K562 (cell line): ENCODE measurements at regions not wholly inside any gene's neighbourhood (a gene's known extent, or its start where the extent isn't known, plus 50 kb on each side); places are given as distances from the start of the nearest gene placed in this dataset.

Source experiments
- ATAC-seq: fragments of 200-7000 bp; cut with Tn5 transposase; 3 replicates; pipeline ENCODE4 v1.9.1; 2020; ENCODE audit warnings: moderate library complexity
- BruUV-seq: library from RNA; stranded (reverse); fragments of 400-500 nt; replicated peaks from 2 replicates; lab custom pipeline; 2021; lab: Mats Ljungman, UMichigan
- CTCF ChIA-PET: fragments of 300-600 bp; formaldehyde crosslinking; extraction: SDS; loops from one replicate; lab custom pipeline; 2021; ENCODE audit warnings: low intra/inter-chr PET ratio; lab: Yijun Ruan, JAX
- POLR2A ChIA-PET: fragments of 300-600, 350-650 bp; sonication (Branson Sonifier 250); formaldehyde crosslinking; extraction: SDS; loops from one replicate; lab custom pipeline; 2021; ENCODE audit warnings: antibody characterized with exemption, inconsistent platforms; lab: Yijun Ruan, JAX
- DNase-seq, 4 experiments: peaks; one replicate each; pipeline versions ENCODE4 v3.0.0 to v3.0.0-alpha.2; 2011 to 2018; ENCODE audit warnings: low spot score in 3 of 4, mixed read lengths in 3 of 4; ENCODE audit errors: extremely low read depth in 1 of 4
- FAIRE-seq: peaks from 2 replicates; lab custom pipeline; 2011; peaks lifted over from hg19 to GRCh38; lab: Jason Lieb, UNC
- H2AFZ ChIP-seq: 2 replicates; pipeline ENCODE4 v1.6.0; 2011; ENCODE audit warnings: low read depth, low read length, control low read depth, inconsistent platforms
- H3K27ac ChIP-seq: fragments of 200-600 bp; 3 replicates; pipeline ENCODE4 v1.8.0; 2011; ENCODE audit warnings: low read depth, mild to moderate bottlenecking, control low read depth, inconsistent platforms, low read length, moderate library complexity, mixed read lengths; ENCODE audit errors: extremely low read depth
- H3K27me3 ChIP-seq, 2 experiments: fragments of 300-600 bp in 1 of 2; 2 replicates in 1 of 2; 3 replicates in 1 of 2; pipeline versions ENCODE4 v1.6.0 to v1.8.0; 2011; ENCODE audit warnings: inconsistent platforms in 2 of 2, low read length in 2 of 2, mild to moderate bottlenecking in 1 of 2, mixed read lengths in 1 of 2, moderate library complexity in 1 of 2; ENCODE audit not compliant: control insufficient read depth in 2 of 2, insufficient read depth in 2 of 2
- H3K36me3 ChIP-seq: fragments of 300-600 bp; 3 replicates; pipeline ENCODE4 v1.8.0; 2011; ENCODE audit warnings: mild to moderate bottlenecking, low read length, inconsistent platforms; ENCODE audit not compliant: control insufficient read depth, insufficient read depth
- H3K4me1 ChIP-seq, 2 experiments: fragments of 200-600 bp in 1 of 2; replicated peaks in 1 of 2; 2 replicates in 1 of 2; 3 replicates in 1 of 2; pipeline versions ENCODE4 v1.5.1 to v1.8.0; 2011; ENCODE audit warnings: inconsistent platforms in 2 of 2, low read length in 2 of 2, mild to moderate bottlenecking in 1 of 2, mixed read lengths in 1 of 2, moderate library complexity in 1 of 2; ENCODE audit not compliant: control insufficient read depth in 2 of 2, insufficient read depth in 2 of 2
- H3K4me2 ChIP-seq: 2 replicates; pipeline ENCODE4 v1.6.1; 2011; ENCODE audit warnings: low read length, control low read depth, inconsistent platforms, mixed read lengths; ENCODE audit not compliant: insufficient read depth
- H3K4me3 ChIP-seq: fragments of 200-600 bp; sonication (generic), shearing (Covaris generic); 2 replicates; pipeline ENCODE4 v1.5.1; 2016; ENCODE audit warnings: control low read depth, inconsistent platforms
- H3K79me2 ChIP-seq: fragments of 200-600 bp; 3 replicates; pipeline ENCODE4 v1.8.0; 2011; ENCODE audit warnings: low read length, inconsistent platforms; ENCODE audit not compliant: control insufficient read depth, insufficient read depth
- H3K9ac ChIP-seq, 2 experiments: 2 replicates each; pipeline versions ENCODE4 v1.6.0 to v1.6.1; 2011; ENCODE audit warnings: low read depth in 2 of 2, low read length in 2 of 2, control low read depth in 1 of 2, inconsistent platforms in 1 of 2, mild to moderate bottlenecking in 1 of 2, mixed read lengths in 1 of 2; ENCODE audit not compliant: insufficient read depth in 1 of 2
- H3K9me1 ChIP-seq: one replicate; pipeline ENCODE4 v1.6.0; 2011; ENCODE audit warnings: inconsistent platforms, mild to moderate bottlenecking, low read length, moderate library complexity; ENCODE audit not compliant: control insufficient read depth, insufficient read depth
- H3K9me3 ChIP-seq: replicated peaks from 2 replicates; pipeline ENCODE4 v1.5.1; 2011; ENCODE audit warnings: low read depth, low read length, inconsistent platforms; ENCODE audit not compliant: control insufficient read depth, insufficient read depth
- H4K20me1 ChIP-seq: replicated peaks from 2 replicates; pipeline ENCODE4 v1.6.1; 2011; ENCODE audit warnings: low read length, inconsistent platforms, mixed read lengths; ENCODE audit not compliant: control insufficient read depth, insufficient read depth
- AFF1 ChIP-seq, 2 experiments: fragments of 450-650 bp; IDR thresholded peaks; 2 replicates each; pipeline ENCODE4 v1.6.1; 2018; ENCODE audit warnings: mild to moderate bottlenecking in 2 of 2, low read depth in 1 of 2; ENCODE audit not compliant: partially characterized antibody in 2 of 2
- CBX3 ChIP-seq, 2 experiments: IDR thresholded peaks; 1 replicate in 1 of 2; 2 replicates in 1 of 2; pipeline ENCODE4 v1.6.1; 2012; ENCODE audit warnings: inconsistent platforms in 2 of 2, low read length in 2 of 2, borderline replicate concordance in 1 of 2, control low read depth in 1 of 2
- CSDE1 ChIP-seq, 2 experiments: fragments of 450-650 bp; IDR thresholded peaks; 2 replicates each; pipeline ENCODE4 v1.6.1; 2016; ENCODE audit warnings: mild to moderate bottlenecking in 1 of 2
- FOSL1 ChIP-seq: fragments of 200-800 bp; sonication (Bioruptor generic); conservative IDR thresholded peaks from 2 replicates; pipeline ENCODE4 v1.6.1; 2016; ENCODE audit warnings: missing genetic modification characterization, missing compliant biosample characterization
- LARP7 ChIP-seq: fragments of 450-650 bp; IDR thresholded peaks from 2 replicates; pipeline ENCODE4 v1.6.1; 2016
- MAZ ChIP-seq, 2 experiments: fragments of 450-650 bp in 1 of 2; sonication (generic) in 1 of 2; formaldehyde crosslinking; IDR thresholded peaks in 1 of 2; conservative IDR thresholded peaks in 1 of 2; 2 replicates each; pipeline versions ENCODE4 v1.4.0 to v1.5.0; 2020; ENCODE audit warnings: mild to moderate bottlenecking in 1 of 2, missing genetic modification reagents in 1 of 2
- MYNN ChIP-seq, 2 experiments: sonication (generic); formaldehyde crosslinking in 1 of 2; IDR thresholded peaks; 2 replicates each; pipeline versions ENCODE4 v1.5.0 to v1.6.1; 2016 to 2020; ENCODE audit warnings: antibody characterized with exemption in 1 of 2, missing genetic modification reagents in 1 of 2
- PHF21A ChIP-seq: fragments of 450-650 bp; IDR thresholded peaks from 2 replicates; pipeline ENCODE4 v1.6.1; 2017; ENCODE audit warnings: low read depth, borderline replicate concordance
- RBM15 ChIP-seq: fragments of 200-400 bp; formaldehyde crosslinking; IDR thresholded peaks from 2 replicates; pipeline ENCODE4 v1.6.1; 2018; ENCODE audit warnings: mild to moderate bottlenecking, low read length, moderate library complexity; ENCODE audit not compliant: insufficient read depth
- THRA ChIP-seq: fragments of 450-650 bp; IDR thresholded peaks from 2 replicates; pipeline ENCODE4 v1.6.1; 2017; ENCODE audit warnings: mild to moderate bottlenecking, moderate library complexity
- ZBTB34 ChIP-seq: fragments of 250-450 bp; sonication (Bioruptor Pico); IDR thresholded peaks from 2 replicates; pipeline ENCODE4 v1.8.0; 2021; ENCODE audit warnings: mild to moderate bottlenecking, moderate library complexity
- ZC3H8 ChIP-seq: fragments of 450-650 bp; IDR thresholded peaks from 2 replicates; pipeline ENCODE4 v1.6.1; 2017
- ZNF232 ChIP-seq: sonication (generic); formaldehyde crosslinking; IDR thresholded peaks from 2 replicates; pipeline ENCODE4 v1.8.0; 2022; ENCODE audit warnings: mild to moderate bottlenecking, missing genetic modification reagents
- ZNF277 ChIP-seq: fragments of 250-450 bp; sonication (Bioruptor Pico); IDR thresholded peaks from 2 replicates; pipeline ENCODE4 v1.8.0; 2022; ENCODE audit warnings: inconsistent platforms, mild to moderate bottlenecking, moderate library complexity, borderline replicate concordance
- ZNF583 ChIP-seq: fragments of 250-450 bp; sonication (Bioruptor Pico); IDR thresholded peaks from 2 replicates; pipeline ENCODE4 v1.4.0; 2020
- WGBS: fragments of 100-300 bp; shearing (Covaris generic); methylation state at CpG from one replicate; pipeline ENCODE4 v1.1.6; 2016; ENCODE audit warnings: low coverage, mixed read lengths; ENCODE audit not compliant: insufficient coverage; ENCODE audit errors: missing lambda C conversion rate; 5-methylcytosine and 5-hydroxymethylcytosine counted together
- in situ Hi-C: fragments of 300-500 bp; cut with MboI; formaldehyde crosslinking; loops from 4 replicates; pipeline ENCODE4 v1.15.0; 2018; ENCODE audit warnings: inconsistent platforms, mixed read lengths
- intact Hi-C: fragments of 100-400 bp; cut with micrococcal nuclease; formaldehyde crosslinking; loops from 2 replicates; pipeline ENCODE4 v1.14.2; 2022

GRCh38 chr3:115375362-115375761, 228.3 kb upstream of the ZBTB20 start:
- Histone ChIP-seq H3K36me3 (no peaks in the 10 kb centered on the region), H3K4me2 (no peak overlapping the region), H3K27ac (no peak overlapping the region), H3K27me3 (no peaks in the 10 kb centered on the region), H3K4me3 (no peak overlapping the region), H4K20me1 (no peaks in the 10 kb centered on the region), H3K79me2 (no peaks in the 10 kb centered on the region), H3K4me1 (no peaks in the 10 kb centered on the region), H3K9me1 (no peaks in the 10 kb centered on the region), H3K9me3 (no peaks in the 10 kb centered on the region), H2AFZ (no peak overlapping the region), H3K9ac (no peak overlapping the region)
- BruUV-seq: no TSS peak
- WGBS: 0% methylated on average over 2 of the region's 2 CpGs
- no peak for ATAC-seq
- intact Hi-C loops (no loop called here), in situ Hi-C loops (no loop called here)
- TF ChIP-seq ZNF232 (no peak), FOSL1 (tag) (no peak), PHF21A (no peak), THRA (no peak), MAZ (CRISPR knock-in tag; conservative IDR thresholded peaks at IDR 0.05 in 1 of 2, IDR thresholded peaks at IDR 0.05 in 1 of 2) (no peak), ZNF583 (CRISPR knock-in tag) (no peak), CSDE1 (IDR thresholded peaks at IDR 0.05) (no peak), ZNF277 (CRISPR knock-in tag) (no peak), MYNN (IDR thresholded peaks at IDR 0.05) (no peak), MYNN (CRISPR knock-in tag; IDR thresholded peaks at IDR 0.05) (no peak), CBX3 (IDR thresholded peaks at IDR 0.05; ENCODE audit: borderline replicate concordance in 1 of 2, low read length in 2 of 2) (no peak), LARP7 (no peak), AFF1 (IDR thresholded peaks at IDR 0.05; ENCODE audit: low read depth in 1 of 2, partially characterized antibody in 2 of 2) (no peak), ZBTB34 (CRISPR knock-in tag) (no peak), RBM15 (no peak), ZC3H8 (no peak)
- FAIRE-seq: no peak
- CTCF ChIA-PET: no interaction called here
- DNase-seq: no peak
- POLR2A ChIA-PET: no interaction called here
